ENCODE measurements at regions not wholly inside any gene's neighbourhood (a gene's known extent, or its start where the extent isn't known, plus 50 kb on each side); places are given as distances from the start of the nearest gene placed in this dataset.

DNA sequence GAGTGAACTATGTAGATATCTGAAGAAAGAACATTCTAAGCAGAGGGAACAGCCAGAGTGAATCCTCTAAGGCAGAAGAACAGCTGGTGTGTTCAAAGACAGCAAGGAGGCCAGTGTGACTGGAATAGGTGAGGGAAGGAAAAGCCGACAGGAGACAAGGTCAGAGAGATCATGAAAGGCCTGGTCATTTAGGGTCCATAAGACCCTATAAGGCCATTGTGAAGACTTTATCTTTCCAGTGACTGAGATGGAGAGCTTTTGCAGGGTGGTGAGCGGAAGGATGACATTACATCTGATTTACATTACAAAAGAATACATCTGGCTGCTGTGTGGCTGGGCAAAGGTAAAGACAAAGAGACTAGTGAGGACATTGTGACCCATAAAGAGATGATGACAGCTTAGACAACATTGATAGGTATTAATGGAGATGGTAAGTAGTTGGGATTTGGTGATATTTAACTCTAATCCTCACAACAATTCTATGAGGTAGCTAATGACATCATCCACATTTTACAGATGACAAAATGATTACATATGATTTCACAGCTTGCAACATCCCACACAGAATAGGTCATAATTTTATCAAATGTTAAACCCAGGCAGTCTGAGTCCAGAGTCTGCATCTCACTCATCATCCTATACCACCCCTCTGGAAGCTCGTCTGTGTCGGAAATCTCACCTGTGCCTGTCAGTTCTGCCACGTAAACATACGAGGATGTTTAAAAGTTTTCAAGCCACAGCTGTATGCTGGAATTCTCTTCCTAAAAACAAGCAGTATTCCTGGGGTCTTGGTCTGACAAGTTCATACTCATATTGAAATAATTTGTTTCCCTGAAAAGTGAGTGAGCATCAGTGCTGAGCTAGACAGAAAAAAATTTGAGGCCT is 70.2 kb upstream of the PIK3R4 start:
- TF ChIP-seq, protein P1, sequence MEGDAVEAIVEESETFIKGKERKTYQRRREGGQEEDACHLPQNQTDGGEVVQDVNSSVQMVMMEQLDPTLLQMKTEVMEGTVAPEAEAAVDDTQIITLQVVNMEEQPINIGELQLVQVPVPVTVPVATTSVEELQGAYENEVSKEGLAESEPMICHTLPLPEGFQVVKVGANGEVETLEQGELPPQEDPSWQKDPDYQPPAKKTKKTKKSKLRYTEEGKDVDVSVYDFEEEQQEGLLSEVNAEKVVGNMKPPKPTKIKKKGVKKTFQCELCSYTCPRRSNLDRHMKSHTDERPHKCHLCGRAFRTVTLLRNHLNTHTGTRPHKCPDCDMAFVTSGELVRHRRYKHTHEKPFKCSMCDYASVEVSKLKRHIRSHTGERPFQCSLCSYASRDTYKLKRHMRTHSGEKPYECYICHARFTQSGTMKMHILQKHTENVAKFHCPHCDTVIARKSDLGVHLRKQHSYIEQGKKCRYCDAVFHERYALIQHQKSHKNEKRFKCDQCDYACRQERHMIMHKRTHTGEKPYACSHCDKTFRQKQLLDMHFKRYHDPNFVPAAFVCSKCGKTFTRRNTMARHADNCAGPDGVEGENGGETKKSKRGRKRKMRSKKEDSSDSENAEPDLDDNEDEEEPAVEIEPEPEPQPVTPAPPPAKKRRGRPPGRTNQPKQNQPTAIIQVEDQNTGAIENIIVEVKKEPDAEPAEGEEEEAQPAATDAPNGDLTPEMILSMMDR (IDR thresholded peaks at IDR 0.05) = no peak
- TF ChIP-seq CHD4 (IDR thresholded peaks at IDR 0.05; ENCODE audit: borderline replicate concordance) (no peak), POLR2A (IDR thresholded peaks at IDR 0.05; ENCODE audit: low read length) (no peak), CHD2 (IDR thresholded peaks at IDR 0.05; ENCODE audit: low read length, partially characterized antibody) (no peak), MYC (IDR thresholded peaks at IDR 0.05; ENCODE audit: borderline replicate concordance, low read length) (no peak)
- TF ChIP-seq, protein P2, sequence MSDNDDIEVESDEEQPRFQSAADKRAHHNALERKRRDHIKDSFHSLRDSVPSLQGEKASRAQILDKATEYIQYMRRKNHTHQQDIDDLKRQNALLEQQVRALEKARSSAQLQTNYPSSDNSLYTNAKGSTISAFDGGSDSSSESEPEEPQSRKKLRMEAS (IDR thresholded peaks at IDR 0.05) = no peak
